ENCODE measurements at regions not wholly inside any gene's neighbourhood (a gene's known extent, or its start where the extent isn't known, plus 50 kb on each side); places are given as distances from the start of the nearest gene placed in this dataset.

- Histone ChIP-seq H3K9me3 (peaks cover 26% of the 10 kb centered on the region), H3K4me3 (no peak overlapping the region), H3K36me3 (ENCODE audit: low read depth) (no peaks in the 10 kb centered on the region), H3K4me1 (ENCODE audit: low read depth) (no peaks in the 10 kb centered on the region)
- TF ChIP-seq CTCF (IDR thresholded peaks at IDR 0.05), result no peak
- ATAC-seq, result no peak
- DNase-seq, result no peak
- intact Hi-C loops (cut with DNase I, micrococcal nuclease), result no loop called here
Measured at GRCh38 chr14:23704890-23705289, 68.7 kb downstream of the DHRS2 start.

GRCh38 chr14:23707415-23707814, 71.3 kb downstream of the DHRS2 start:
- ATAC-seq, result no peak
- Histone ChIP-seq H3K36me3 (ENCODE audit: low read depth) (no peaks in the 10 kb centered on the region), H3K4me1 (ENCODE audit: low read depth) (no peaks in the 10 kb centered on the region), H3K9me3 (peaks cover 26% of the 10 kb centered on the region), H3K4me3 (no peak overlapping the region)
- TF ChIP-seq CTCF (IDR thresholded peaks at IDR 0.05), result no peak
- intact Hi-C loops (cut with DNase I, micrococcal nuclease), result no loop called here
- DNase-seq, result no peak

DNA sequence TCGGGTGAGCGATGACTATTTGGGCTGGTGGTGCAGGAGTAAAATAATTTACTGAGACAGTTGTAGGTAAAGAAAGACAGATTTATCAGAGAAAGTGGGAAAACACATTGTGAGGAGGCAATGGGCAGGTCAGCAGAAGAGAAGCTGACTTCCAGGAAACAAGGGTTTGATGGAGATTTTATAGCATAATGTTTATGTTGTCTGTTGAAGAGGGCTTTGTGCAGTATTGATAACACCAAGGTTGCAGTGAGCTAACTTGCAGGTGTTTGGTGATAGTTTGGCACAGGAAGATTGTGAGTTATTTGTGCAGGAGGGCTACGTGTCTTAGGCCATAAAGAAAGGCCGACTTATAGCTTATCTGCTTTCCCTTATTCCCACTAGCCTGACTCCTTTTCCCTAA, 72.2 kb downstream of the DHRS2 start:
- Histone ChIP-seq H3K36me3 (ENCODE audit: low read depth) (no peaks in the 10 kb centered on the region), H3K4me1 (ENCODE audit: low read depth) (no peaks in the 10 kb centered on the region), H3K9me3 (peaks cover 26% of the 10 kb centered on the region), H3K4me3 (no peak overlapping the region)
- DNase-seq (no peak), ATAC-seq (no peak)
- intact Hi-C loops (cut with DNase I, micrococcal nuclease), result no loop called here
- TF ChIP-seq CTCF (IDR thresholded peaks at IDR 0.05), result no peak

DNA sequence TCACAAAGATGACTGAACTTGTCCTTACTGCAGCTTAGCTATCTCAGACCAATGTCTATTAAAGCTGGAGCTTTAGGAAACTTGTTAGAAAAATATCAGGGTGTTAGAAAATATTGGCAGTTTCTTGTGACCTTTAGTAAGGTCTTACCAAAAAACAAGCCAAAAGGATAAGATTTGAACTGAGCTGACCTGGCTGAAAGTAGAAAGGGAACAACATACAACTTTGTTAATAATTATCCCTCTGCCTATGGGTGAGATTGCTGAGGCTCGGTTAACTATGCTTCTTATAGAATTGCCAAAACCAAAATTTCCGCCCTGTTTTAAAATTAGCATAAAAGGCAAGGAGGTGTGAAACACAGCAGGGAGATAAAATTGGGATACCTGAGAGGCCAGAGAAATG, 73.8 kb downstream of the DHRS2 start:
- TF ChIP-seq CTCF (IDR thresholded peaks at IDR 0.05), result no peak
- ATAC-seq (no peak), DNase-seq (no peak)
- H3K36me3 ChIP-seq (ENCODE audit: low read depth), result no peaks in the 10 kb centered on the region
- peaks cover 15% of the 10 kb centered on the region for H3K9me3 ChIP-seq
- H3K4me1 ChIP-seq (ENCODE audit: low read depth), result no peaks in the 10 kb centered on the region
- intact Hi-C loops (cut with DNase I, micrococcal nuclease), result no loop called here
- H3K4me3 ChIP-seq, result no peak overlapping the region

- Histone ChIP-seq H3K36me3 (ENCODE audit: low read depth) (no peaks in the 10 kb centered on the region), H3K4me1 (ENCODE audit: low read depth) (no peaks in the 10 kb centered on the region), H3K9me3 (no peaks in the 10 kb centered on the region), H3K4me3 (no peak overlapping the region)
- ATAC-seq (no peak), DNase-seq (no peak)
- intact Hi-C loops (cut with DNase I, micrococcal nuclease), result no loop called here
- TF ChIP-seq CTCF (IDR thresholded peaks at IDR 0.05), result no peak
Measured at GRCh38 chr14:23712287-23712686, 76.1 kb downstream of the DHRS2 start.

- DNase-seq, result no peak
- H3K9me3 ChIP-seq, result no peaks in the 10 kb centered on the region
- no peaks in the 10 kb centered on the region for H3K4me1 ChIP-seq (ENCODE audit: low read depth)
- H3K36me3 ChIP-seq (ENCODE audit: low read depth), result no peaks in the 10 kb centered on the region
- H3K4me3 ChIP-seq, result no peak overlapping the region
- ATAC-seq, result no peak
- TF ChIP-seq CTCF (IDR thresholded peaks at IDR 0.05), result no peak
- intact Hi-C loops (cut with DNase I, micrococcal nuclease), result no loop called here
Measured at GRCh38 chr14:23719225-23719985, 83.2 kb downstream of the DHRS2 start.
